GM18507 (cell line): ENCODE measurements at regions not wholly inside any gene's neighbourhood (a gene's known extent, or its start where the extent isn't known, plus 50 kb on each side); places are given as distances from the start of the nearest gene placed in this dataset.

Experiments used
- DNase-seq: peaks from one replicate; pipeline ENCODE4 v3.0.0; 2011; ENCODE audit warnings: low read depth; ENCODE audit not compliant: insufficient read length; ENCODE audit errors: extremely low spot score
- FAIRE-seq: peaks from 2 replicates; lab custom pipeline; 2011; peaks lifted over from hg19 to GRCh38; lab: Jason Lieb, UNC

GRCh38 chr13:76414320-76414719, 471.9 kb downstream of the KCTD12 start:
- DNase-seq (no peak), FAIRE-seq (no peak)

GRCh38 chr13:76406243-76406642, 480.0 kb downstream of the KCTD12 start:
- FAIRE-seq (no peak), DNase-seq (no peak)

DNA sequence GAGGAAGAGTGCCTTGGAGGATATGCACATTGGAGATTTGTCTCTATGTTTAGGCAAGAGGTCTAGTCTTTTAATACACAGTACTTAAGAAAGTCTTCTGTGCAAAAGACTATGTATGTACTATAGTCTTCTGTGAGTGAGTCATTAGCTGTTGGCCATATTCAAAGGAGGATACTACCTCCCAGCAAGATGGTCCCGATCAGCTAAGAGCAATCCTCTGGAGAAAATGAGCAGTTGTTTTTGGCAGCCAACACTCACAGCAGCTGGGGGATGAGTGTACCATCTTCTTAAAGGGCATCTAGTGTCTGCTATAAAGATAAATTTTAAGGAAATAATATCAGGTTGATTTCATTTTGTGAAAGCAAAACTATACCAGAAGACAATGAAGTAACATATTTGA, 487.8 kb downstream of the KCTD12 start:
- DNase-seq = no peak
- no peak for FAIRE-seq

- no peak for FAIRE-seq
- DNase-seq = no peak
Measured at GRCh38 chr13:76397413-76397812, 488.8 kb downstream of the KCTD12 start.

- FAIRE-seq = no peak
- DNase-seq = no peak
Measured at GRCh38 chr13:76389321-76389720, 496.9 kb downstream of the KCTD12 start.

DNA sequence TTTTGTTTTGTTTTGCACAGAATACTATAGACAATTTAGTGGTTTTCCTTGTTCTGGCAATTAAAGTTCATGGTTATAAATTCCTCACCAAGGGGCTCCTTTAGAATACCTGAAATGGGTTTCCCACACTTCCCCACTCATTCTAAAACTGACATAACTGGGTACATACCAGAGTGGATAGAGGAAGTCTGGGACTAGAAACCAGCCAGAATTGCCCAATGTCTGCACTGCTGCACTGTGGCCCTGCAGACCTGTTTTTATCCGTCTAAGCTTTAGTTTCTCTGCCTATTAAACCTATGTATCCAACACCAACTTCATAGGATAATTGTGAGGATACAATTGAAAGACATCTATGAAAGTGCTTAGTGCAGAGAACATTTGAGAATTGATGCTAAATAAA, 498.6 kb downstream of the KCTD12 start:
- FAIRE-seq (no peak), DNase-seq (no peak)

DNA sequence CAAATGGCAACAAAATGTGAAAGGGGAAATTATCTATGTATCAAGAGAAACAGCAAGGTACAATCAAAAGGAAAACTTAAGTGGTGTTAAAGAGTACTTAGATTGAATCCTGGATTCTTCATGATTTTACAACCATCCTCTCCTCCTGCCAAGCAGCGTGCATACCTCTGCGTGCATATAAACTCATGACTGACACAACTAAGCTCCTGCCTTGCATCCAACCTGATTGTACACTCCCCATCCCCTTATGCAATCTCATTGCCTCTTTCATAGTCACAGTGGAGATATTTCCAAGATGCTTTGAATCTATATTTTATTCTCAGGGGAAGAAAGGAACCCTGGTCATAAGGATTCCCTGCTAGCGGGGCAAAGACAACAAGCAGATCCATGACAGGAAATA, 499.9 kb downstream of the KCTD12 start:
- FAIRE-seq = no peak
- DNase-seq = no peak

DNA sequence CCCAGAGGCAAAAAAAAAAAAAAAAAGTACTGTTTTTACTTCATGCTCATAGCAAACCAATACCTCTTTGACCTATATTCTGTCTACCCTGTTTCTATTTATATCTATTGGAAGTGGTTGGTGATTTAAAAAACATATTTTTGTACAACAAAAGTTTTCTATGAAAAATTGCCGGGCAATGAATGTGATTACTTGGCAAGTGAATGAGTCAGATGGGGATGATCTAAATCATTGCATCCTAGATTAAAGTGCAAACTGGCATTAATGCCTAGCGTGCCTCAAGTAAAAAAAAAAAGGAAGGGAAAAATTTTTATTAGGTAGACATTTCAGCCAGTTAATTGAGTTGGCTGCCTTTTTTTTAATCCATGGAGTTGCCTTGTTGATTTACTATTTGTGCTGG, 500.6 kb downstream of the KCTD12 start:
- DNase-seq (no peak), FAIRE-seq (no peak)

- DNase-seq (no peak), FAIRE-seq (no peak)
Measured at GRCh38 chr13:76383676-76384461, 502.3 kb downstream of the KCTD12 start.

DNA sequence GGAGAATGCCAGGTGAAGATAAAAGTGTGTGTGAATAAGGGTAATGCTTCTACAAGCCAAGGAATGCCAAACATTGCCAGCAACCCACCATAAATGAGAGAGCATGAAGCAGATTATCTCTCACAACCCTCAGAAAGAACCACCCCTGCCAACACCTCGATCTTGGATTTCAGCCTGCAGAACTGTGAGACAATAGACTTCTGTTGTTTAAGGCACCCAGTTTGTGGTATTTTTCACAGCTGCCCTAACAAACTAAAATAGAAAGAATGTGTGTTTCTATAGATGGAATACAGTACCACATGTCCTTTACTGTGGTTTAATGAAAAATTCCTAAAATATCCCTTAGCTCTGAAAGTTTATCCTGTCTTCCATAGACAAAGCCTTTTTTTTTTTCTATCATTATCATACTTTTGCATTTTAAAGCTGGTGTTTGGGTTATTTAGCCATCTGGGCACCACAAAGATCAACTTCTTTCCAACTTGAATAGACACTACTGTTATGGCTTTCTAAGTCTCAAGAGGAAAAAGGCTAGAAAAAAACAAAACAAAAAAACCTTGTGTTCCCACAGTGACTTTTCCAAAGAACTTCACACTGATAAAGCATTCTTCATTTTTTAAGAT, 505.6 kb downstream of the KCTD12 start:
- FAIRE-seq = no peak

DNA sequence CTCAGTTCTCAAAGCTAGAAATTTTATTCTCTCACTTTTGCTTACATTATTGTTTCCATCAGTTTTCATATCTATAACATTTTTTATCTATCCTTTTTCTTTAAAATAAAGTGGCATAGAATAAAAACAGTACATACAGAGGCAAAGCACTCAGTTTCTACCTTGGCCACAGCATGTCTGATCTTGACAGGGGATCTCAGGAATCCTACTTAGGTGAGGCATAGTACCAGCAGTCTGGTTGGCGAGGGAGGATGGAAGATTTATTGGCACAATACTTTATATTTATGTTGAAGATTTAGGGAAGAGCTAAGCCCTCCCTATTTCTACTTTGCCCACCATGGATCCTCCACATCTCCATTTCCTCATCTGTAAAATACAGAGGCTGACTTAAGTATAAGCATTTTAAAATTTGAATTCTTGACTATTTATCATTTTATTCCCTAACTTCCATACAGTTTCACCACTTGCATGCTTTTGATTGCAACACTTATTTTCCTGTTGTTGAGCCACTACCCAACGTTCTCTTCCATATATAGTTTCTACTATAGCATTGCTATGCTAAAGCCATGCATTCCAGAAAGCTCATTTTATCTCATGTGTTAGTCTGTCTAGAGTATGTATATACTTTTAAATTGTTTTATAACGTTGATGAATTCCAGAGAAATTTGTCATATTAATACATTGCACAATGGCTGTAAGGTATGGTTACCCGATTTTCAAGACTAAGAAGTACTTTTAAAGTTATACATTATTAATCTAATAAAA, 506.7 kb downstream of the KCTD12 start:
- FAIRE-seq = no peak
- DNase-seq = no peak

More for the DNA sequence above, 505.6 kb downstream of the KCTD12 start:
- DNase-seq = no peak

DNA sequence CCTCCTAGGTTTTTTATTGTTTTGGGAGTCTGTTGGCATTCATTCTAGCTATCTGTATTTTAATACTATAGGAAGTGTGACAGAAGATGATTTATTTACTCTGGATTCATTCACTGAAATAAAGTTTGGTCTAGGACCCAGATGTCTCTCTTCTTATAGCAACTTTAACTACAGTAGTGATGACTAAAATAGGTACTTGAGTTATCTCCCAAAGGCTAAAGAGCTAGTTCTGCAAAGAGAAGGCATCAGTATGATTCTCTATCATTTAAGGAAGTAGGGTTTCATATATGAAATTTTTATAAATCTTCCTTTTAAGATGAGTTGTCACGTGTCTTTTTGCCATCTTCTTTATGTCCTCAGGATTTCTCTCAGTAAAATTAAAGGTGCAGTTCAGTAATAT, 507.4 kb downstream of the KCTD12 start:
- DNase-seq (no peak), FAIRE-seq (no peak)

DNA sequence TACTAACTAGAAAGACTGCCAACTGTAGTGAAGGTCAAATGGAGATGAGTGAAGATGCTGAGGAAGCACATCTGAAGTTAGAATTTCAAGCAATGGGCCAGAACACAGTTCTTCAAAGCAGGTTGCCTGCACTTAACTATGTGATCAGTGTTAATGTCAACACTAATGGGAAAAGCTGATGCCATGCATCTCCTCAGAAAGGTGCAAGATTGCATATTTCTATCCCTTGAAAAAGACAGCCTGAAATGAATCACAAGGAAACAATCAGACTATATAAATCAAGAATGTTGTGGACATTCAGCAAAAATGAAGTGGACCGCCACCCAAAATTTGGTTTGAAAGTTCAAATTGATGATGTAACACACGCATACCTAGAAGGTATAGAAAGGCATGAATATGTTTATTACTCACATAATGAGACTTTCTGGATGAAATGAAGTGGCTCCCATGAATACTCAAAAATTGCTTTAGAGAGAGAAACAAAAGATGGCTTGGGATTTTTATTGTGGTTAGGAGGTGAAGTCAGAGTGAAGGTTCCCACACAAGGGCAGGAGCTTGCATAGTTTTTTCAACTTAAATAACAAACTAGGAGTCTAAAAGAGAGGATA, 522.4 kb downstream of the KCTD12 start:
- DNase-seq = no peak
- no peak for FAIRE-seq

GRCh38 chr13:76361868-76362267, 524.3 kb downstream of the KCTD12 start:
- DNase-seq (no peak), FAIRE-seq (no peak)

DNA sequence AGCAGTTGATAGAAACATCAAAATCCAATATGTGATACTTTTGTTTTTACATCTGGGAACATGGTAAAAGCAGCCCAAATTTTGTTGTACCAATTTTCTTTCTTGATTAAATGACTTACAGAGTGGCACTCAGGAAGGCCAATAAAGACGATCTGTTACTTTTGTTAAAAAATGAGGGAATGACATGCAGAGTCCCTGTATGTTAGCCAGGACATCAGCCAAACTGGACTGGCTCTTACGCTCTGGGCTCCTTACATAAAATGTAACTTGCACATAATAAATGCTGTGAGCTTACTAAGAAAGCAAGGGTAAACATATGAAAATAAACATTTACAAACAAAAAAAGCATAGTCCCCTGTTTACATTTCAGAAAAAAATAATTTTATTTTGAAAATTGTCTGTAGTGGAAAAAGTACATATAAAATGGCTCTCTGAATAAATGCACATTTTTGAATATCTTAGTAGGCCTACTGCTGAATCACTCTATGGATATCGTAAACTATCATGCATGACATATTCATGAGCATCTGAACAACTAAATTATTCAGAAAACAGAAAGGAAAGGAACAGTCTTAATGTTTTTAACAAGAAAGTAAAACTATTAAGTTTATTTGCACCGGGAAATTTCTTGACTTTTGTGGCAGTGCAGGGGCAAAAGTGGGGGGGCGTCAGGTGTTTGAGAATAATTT, 534.5 kb downstream of the KCTD12 start:
- FAIRE-seq (no peak), DNase-seq (no peak)

- DNase-seq (no peak), FAIRE-seq (no peak)
Measured at GRCh38 chr13:76350399-76350798, 535.8 kb downstream of the KCTD12 start.

DNA sequence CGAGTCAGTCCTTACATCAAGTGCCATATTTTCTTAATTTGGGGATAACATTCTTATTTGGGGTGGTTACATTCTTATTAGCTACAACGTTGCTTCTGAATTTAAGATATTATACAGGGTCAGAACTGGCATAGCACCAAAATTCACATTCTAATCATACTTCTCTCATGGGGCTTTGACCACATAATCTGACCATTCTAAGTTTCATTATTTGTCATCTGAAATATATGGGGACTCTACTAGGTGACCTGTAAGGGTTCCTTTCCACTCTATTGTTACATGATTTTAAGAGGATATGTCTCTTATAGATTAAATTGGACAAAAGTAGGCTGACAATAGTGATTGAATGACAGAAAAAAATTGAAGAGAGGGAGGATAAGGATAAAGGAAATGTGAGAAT, 536.5 kb downstream of the KCTD12 start:
- DNase-seq (no peak), FAIRE-seq (no peak)

GRCh38 chr13:76339649-76340048, 546.6 kb downstream of the KCTD12 start:
- FAIRE-seq = no peak
- DNase-seq = no peak

GRCh38 chr13:76338003-76338402, 548.2 kb downstream of the KCTD12 start:
- DNase-seq (no peak), FAIRE-seq (no peak)
